ENCODE measurements at regions not wholly inside any gene's neighbourhood (a gene's known extent, or its start where the extent isn't known, plus 50 kb on each side); places are given as distances from the start of the nearest gene placed in this dataset.

- Histone ChIP-seq H3K4me2 (ENCODE audit: unreplicated experiment) (no peak overlapping the region), H3F3A (ENCODE audit: insufficient read depth) (no peaks in the 10 kb centered on the region), H3K27me3 (replicated peaks; ENCODE audit: insufficient read depth) (peaks cover 7% of the 10 kb centered on the region; the same call in 1 of the 2 replicates), H3K4me1 (ENCODE audit: insufficient read depth) (no peaks in the 10 kb centered on the region), H3K27ac (no peak overlapping the region), H3K79me2 (ENCODE audit: insufficient read depth) (no peaks in the 10 kb centered on the region), H4K20me1 (ENCODE audit: insufficient read depth) (no peaks in the 10 kb centered on the region), H3K9me2 (ENCODE audit: insufficient read depth) (no peaks in the 10 kb centered on the region), H3K4me3 (no peak overlapping the region), H2AFZ (no peak overlapping the region), H3K36me3 (ENCODE audit: low read depth) (no peaks in the 10 kb centered on the region), H3K9me3 (ENCODE audit: low read depth) (no peaks in the 10 kb centered on the region), H3K9ac (no peak overlapping the region)
- WGBS, 2 experiments (ENCODE audit: low coverage in 1 of 2, low lambda C conversion rate in 2 of 2, missing lambda C conversion rate in 2 of 2) = 54 to 59% methylated on average over 8 of the region's 8 CpGs
- no peak for DNase-seq
- in situ Hi-C loops (cut with MboI) = no loop called here
- TF ChIP-seq EZH2phosphoT487 (IDR thresholded peaks at IDR 0.05; ENCODE audit: insufficient read depth, low read depth) = no peak
- no peak for TF ChIP-seq EZH2 (IDR thresholded peaks at IDR 0.05; ENCODE audit: insufficient read depth, poor library complexity, severe bottlenecking)
Measured at GRCh38 chr2:171630812-171631626, 56.2 kb upstream of the DYNC1I2 start.

Measured in GM23248 (cell line).